GM12878 (cell line): ENCODE measurements at regions not wholly inside any gene's neighbourhood (a gene's known extent, or its start where the extent isn't known, plus 50 kb on each side); places are given as distances from the start of the nearest gene placed in this dataset.

ENCODE experiments used
- ATAC-seq: fragments of 200-7000 bp; cut with Tn5 transposase; 3 replicates; pipeline ENCODE4 v1.9.1; 2020; ENCODE audit warnings: mild to moderate bottlenecking, moderate library complexity
- BruUV-seq: library from RNA; stranded (reverse); fragments of 400-500 nt; replicated peaks from 2 replicates; lab custom pipeline; 2021; lab: Mats Ljungman, UMichigan
- CTCF ChIA-PET: fragments of 300-600 bp; sonication (Branson Sonifier 250); formaldehyde crosslinking; extraction: SDS; loops from one replicate; lab custom pipeline; 2021; ENCODE audit warnings: inconsistent platforms; lab: Yijun Ruan, JAX
- POLR2A ChIA-PET: fragments of 350-600 bp; formaldehyde crosslinking; extraction: SDS; loops from one replicate; lab custom pipeline; 2021; ENCODE audit warnings: inconsistent platforms; lab: Charles Lee
- RAD21 ChIA-PET: fragments of 300-600 bp; sonication (Branson Sonifier 250); formaldehyde crosslinking; loops from one replicate; lab custom pipeline; 2023; ENCODE audit warnings: antibody characterized with exemption; ENCODE audit not compliant: unreplicated experiment; lab: Charles Lee
- SMC1A ChIA-PET: fragments of 300-600 bp; sonication (Branson Sonifier 250); formaldehyde crosslinking; loops from one replicate; lab custom pipeline; 2023; ENCODE audit not compliant: unreplicated experiment, uncharacterized antibody; lab: Charles Lee
- DNase-seq: peaks from one replicate; pipeline ENCODE4 v3.0.0-alpha.2; 2011; ENCODE audit warnings: low read depth, low spot score
- FAIRE-seq: peaks from 3 replicates; lab custom pipeline; 2011; peaks lifted over from hg19 to GRCh38; lab: Jason Lieb, UNC
- H2AFZ ChIP-seq: 2 replicates; pipeline ENCODE4 v1.6.0; 2011; ENCODE audit warnings: low read depth, low read length, control low read depth; ENCODE audit not compliant: control insufficient read depth
- H3K27ac ChIP-seq: 2 replicates; pipeline ENCODE4 v1.5.1; 2011; ENCODE audit warnings: control low read depth; ENCODE audit not compliant: control insufficient read depth, insufficient read depth
- H3K27me3 ChIP-seq, 2 experiments: replicated peaks in 1 of 2; 2 replicates each; pipeline versions ENCODE4 v1.6.0 to v1.6.1; 2011; ENCODE audit warnings: low read length in 1 of 2; ENCODE audit not compliant: control insufficient read depth in 2 of 2, insufficient read depth in 2 of 2
- H3K36me3 ChIP-seq, 2 experiments: 2 replicates each; pipeline ENCODE4 v1.5.1; 2011; ENCODE audit warnings: low read length in 1 of 2; ENCODE audit not compliant: control insufficient read depth in 2 of 2, insufficient read depth in 2 of 2
- H3K4me1 ChIP-seq: 2 replicates; pipeline ENCODE4 v1.6.1; 2011; ENCODE audit warnings: mild to moderate bottlenecking, low read length, moderate library complexity, mixed read lengths; ENCODE audit not compliant: control insufficient read depth, insufficient read depth
- H3K4me2 ChIP-seq: 2 replicates; pipeline ENCODE4 v1.6.0; 2011; ENCODE audit warnings: control low read depth; ENCODE audit not compliant: control insufficient read depth, insufficient read depth
- H3K4me3 ChIP-seq: fragments of 200-600 bp; sonication (generic); 2 replicates; pipeline ENCODE4 v1.5.1; 2016
- H3K79me2 ChIP-seq: 2 replicates; pipeline ENCODE4 v1.6.0; 2011; ENCODE audit warnings: low read length; ENCODE audit not compliant: control insufficient read depth, insufficient read depth
- H3K9ac ChIP-seq: 2 replicates; pipeline ENCODE4 v1.8.0; 2011; ENCODE audit warnings: low read length, control low read depth, mixed read lengths; ENCODE audit not compliant: control insufficient read depth, insufficient read depth
- H3K9me3 ChIP-seq: replicated peaks from 3 replicates; pipeline ENCODE4 v1.5.1; 2011; ENCODE audit warnings: mild to moderate bottlenecking, low read length; ENCODE audit not compliant: control insufficient read depth, insufficient read depth
- H4K20me1 ChIP-seq: 2 replicates; pipeline ENCODE4 v1.6.0; 2011; ENCODE audit not compliant: control insufficient read depth, insufficient read depth
- HDAC2 ChIP-seq: fragments of 200-600 bp; sonication (generic); IDR thresholded peaks from 2 replicates; pipeline ENCODE4 v1.6.1; 2017
- IKZF2 ChIP-seq, 2 experiments: fragments of 450-650 bp; IDR thresholded peaks; 2 replicates each; pipeline ENCODE4 v1.6.1; 2017; ENCODE audit warnings: mild to moderate bottlenecking in 2 of 2, moderate library complexity in 2 of 2
- NFIC ChIP-seq: IDR thresholded peaks from 2 replicates; pipeline ENCODE4 v1.6.1; 2012; ENCODE audit warnings: low read depth, mild to moderate bottlenecking, inconsistent platforms, low read length, moderate library complexity
- PML ChIP-seq: IDR thresholded peaks from 2 replicates; pipeline ENCODE4 v1.6.1; 2012; ENCODE audit warnings: low read length, inconsistent platforms
- PRDM15 ChIP-seq: fragments of 450-650 bp; formaldehyde crosslinking; IDR thresholded peaks from 2 replicates; pipeline ENCODE4 v1.4.0; 2020; ENCODE audit warnings: mild to moderate bottlenecking, moderate library complexity
- SIX5 ChIP-seq: IDR thresholded peaks from 2 replicates; pipeline ENCODE4 v1.6.1; 2011; ENCODE audit warnings: mild to moderate bottlenecking, low read depth, low read length, moderate library complexity; ENCODE audit not compliant: severe bottlenecking
- SREBF2 ChIP-seq: IDR thresholded peaks from 2 replicates; pipeline ENCODE4 v1.6.1; 2012; ENCODE audit warnings: mild to moderate bottlenecking, low read length
- WGBS: methylation state at CpG from one replicate; pipeline ENCODE4 v1.1.6; 2016; ENCODE audit warnings: low lambda C conversion rate; ENCODE audit not compliant: insufficient replicate concordance, insufficient coverage; ENCODE audit errors: missing lambda C conversion rate; 5-methylcytosine and 5-hydroxymethylcytosine counted together
- in situ Hi-C: fragments of 300-500 bp; cut with MboI; formaldehyde crosslinking; loops from 9 replicates; pipeline ENCODE4 v1.14.3; 2018; ENCODE audit warnings: mixed read lengths
- intact Hi-C: fragments of 100-400 bp; cut with micrococcal nuclease; formaldehyde crosslinking; loops from one replicate; pipeline ENCODE4 v1.14.2; 2022; ENCODE audit not compliant: unreplicated experiment

- Histone ChIP-seq H2AFZ (no peak overlapping the region), H3K4me3 (no peak overlapping the region), H3K9me3 (no peaks in the 10 kb centered on the region), H3K27me3 (no peaks in the 10 kb centered on the region), H3K9ac (no peak overlapping the region), H3K36me3 (no peaks in the 10 kb centered on the region), H3K27ac (no peak overlapping the region), H3K4me1 (no peaks in the 10 kb centered on the region), H4K20me1 (no peaks in the 10 kb centered on the region), H3K79me2 (no peaks in the 10 kb centered on the region), H3K4me2 (no peak overlapping the region)
- ChIA-PET CTCF (interaction anchor here (0.6 to 0.8 kb wide), 2 partner anchors 10 to 36 kb away, joined by 3 read pairs; no protein-coding TSS in a partner anchor), POLR2A (no interaction called here), SMC1A (interaction anchor here (1.0 kb wide), 1 partner anchor 21 kb away, joined by 3 read pairs; no protein-coding TSS in a partner anchor), RAD21 (no interaction called here)
- intact Hi-C loops (no loop called here), in situ Hi-C loops (no loop called here)
- WGBS = 30% methylated on average over 6 of the region's 6 CpGs
- DNase-seq (no peak), ATAC-seq (no peak), FAIRE-seq (no peak)
- BruUV-seq = no TSS peak
- TF ChIP-seq HDAC2 (no peak), NFIC (no peak), IKZF2 (IDR thresholded peaks at IDR 0.05) (no peak), SIX5 (no peak), SREBF2 (no peak)
These were observed 761.0 kb upstream of the POU3F3 start for GRCh38 chr2:104092886-104093285.

GRCh38 chr2:104102615-104103014, 751.3 kb upstream of the POU3F3 start:
- ChIA-PET RAD21 (no interaction called here), CTCF (no interaction called here), SMC1A (no interaction called here)
- DNase-seq = no peak
- BruUV-seq = no TSS peak
- no peak overlapping the region for H3K9ac ChIP-seq
- H4K20me1 ChIP-seq = no peaks in the 10 kb centered on the region
- no peaks in the 10 kb centered on the region for H3K4me1 ChIP-seq
- no peak for FAIRE-seq
- H3K27me3 ChIP-seq = no peaks in the 10 kb centered on the region
- no peaks in the 10 kb centered on the region for H3K36me3 ChIP-seq
- 0% methylated on average over 3 of the region's 3 CpGs for WGBS
- TF ChIP-seq PRDM15 (CRISPR knock-in tag) = no peak
- no peak for TF ChIP-seq PML
- TF ChIP-seq, all 136 proteins: peak for 0
- no peaks in the 10 kb centered on the region for H3K79me2 ChIP-seq
- no peak overlapping the region for H3K4me2 ChIP-seq
- H3K4me3 ChIP-seq = no peak overlapping the region
- in situ Hi-C loops (no loop called here), intact Hi-C loops (no loop called here)
- no peak overlapping the region for H3K27ac ChIP-seq
- no peak for ATAC-seq
- H2AFZ ChIP-seq = no peak overlapping the region
- POLR2A ChIA-PET = no interaction called here
- H3K9me3 ChIP-seq = no peaks in the 10 kb centered on the region
